ENCODE measurements at regions not wholly inside any gene's neighbourhood (a gene's known extent, or its start where the extent isn't known, plus 50 kb on each side); places are given as distances from the start of the nearest gene placed in this dataset.

DNA sequence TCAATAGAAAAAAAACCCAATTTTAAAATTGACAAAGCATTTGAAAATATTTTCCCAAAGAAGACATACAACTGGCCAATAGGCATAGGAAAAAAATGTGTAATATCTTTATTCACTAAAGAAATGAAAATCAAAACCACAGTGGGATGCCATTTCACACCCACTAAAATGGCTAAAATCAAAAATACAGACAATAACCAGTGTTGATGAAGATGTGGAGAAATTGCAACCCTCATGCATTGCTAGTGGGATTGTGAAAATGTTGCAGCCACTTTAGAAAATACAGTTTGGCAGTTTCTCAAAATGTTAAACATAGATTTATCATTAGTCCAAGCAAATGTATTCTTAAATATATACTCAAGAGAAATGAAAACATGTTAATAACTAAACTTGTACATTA, 315.1 kb upstream of the GPR149 start:
- H3K27me3 Mint-ChIP-seq (ENCODE audit: low read depth): peaks cover 3% of the 10 kb centered on the region
- H3K4me1 Mint-ChIP-seq (ENCODE audit: low read depth): no peaks in the 10 kb centered on the region
- H3K36me3 Mint-ChIP-seq (ENCODE audit: low read depth): peaks cover 2% of the 10 kb centered on the region
- TF ChIP-seq, protein P1, sequence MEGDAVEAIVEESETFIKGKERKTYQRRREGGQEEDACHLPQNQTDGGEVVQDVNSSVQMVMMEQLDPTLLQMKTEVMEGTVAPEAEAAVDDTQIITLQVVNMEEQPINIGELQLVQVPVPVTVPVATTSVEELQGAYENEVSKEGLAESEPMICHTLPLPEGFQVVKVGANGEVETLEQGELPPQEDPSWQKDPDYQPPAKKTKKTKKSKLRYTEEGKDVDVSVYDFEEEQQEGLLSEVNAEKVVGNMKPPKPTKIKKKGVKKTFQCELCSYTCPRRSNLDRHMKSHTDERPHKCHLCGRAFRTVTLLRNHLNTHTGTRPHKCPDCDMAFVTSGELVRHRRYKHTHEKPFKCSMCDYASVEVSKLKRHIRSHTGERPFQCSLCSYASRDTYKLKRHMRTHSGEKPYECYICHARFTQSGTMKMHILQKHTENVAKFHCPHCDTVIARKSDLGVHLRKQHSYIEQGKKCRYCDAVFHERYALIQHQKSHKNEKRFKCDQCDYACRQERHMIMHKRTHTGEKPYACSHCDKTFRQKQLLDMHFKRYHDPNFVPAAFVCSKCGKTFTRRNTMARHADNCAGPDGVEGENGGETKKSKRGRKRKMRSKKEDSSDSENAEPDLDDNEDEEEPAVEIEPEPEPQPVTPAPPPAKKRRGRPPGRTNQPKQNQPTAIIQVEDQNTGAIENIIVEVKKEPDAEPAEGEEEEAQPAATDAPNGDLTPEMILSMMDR (IDR thresholded peaks at IDR 0.05): no peak
- DNase-seq (ENCODE audit: low spot score): no peak
- peaks cover 25% of the 10 kb centered on the region for H3K9me3 Mint-ChIP-seq (ENCODE audit: low read depth)
- H3K4me3 Mint-ChIP-seq (ENCODE audit: unreplicated experiment): no peak overlapping the region
- no peak overlapping the region for H3K27ac Mint-ChIP-seq (ENCODE audit: unreplicated experiment)

GRCh38 chr3:154743418-154743817, 313.4 kb upstream of the GPR149 start:
- Mint-ChIP-seq H3K4me3 (ENCODE audit: unreplicated experiment) (no peak overlapping the region), H3K4me1 (ENCODE audit: low read depth) (no peaks in the 10 kb centered on the region), H3K9me3 (ENCODE audit: low read depth) (peaks cover 32% of the 10 kb centered on the region), H3K27ac (ENCODE audit: unreplicated experiment) (no peak overlapping the region), H3K36me3 (ENCODE audit: low read depth) (peaks cover 2% of the 10 kb centered on the region), H3K27me3 (ENCODE audit: low read depth) (peaks cover 6% of the 10 kb centered on the region)
- TF ChIP-seq, protein P1 (IDR thresholded peaks at IDR 0.05): no peak
- DNase-seq (ENCODE audit: low spot score): no peak

DNA sequence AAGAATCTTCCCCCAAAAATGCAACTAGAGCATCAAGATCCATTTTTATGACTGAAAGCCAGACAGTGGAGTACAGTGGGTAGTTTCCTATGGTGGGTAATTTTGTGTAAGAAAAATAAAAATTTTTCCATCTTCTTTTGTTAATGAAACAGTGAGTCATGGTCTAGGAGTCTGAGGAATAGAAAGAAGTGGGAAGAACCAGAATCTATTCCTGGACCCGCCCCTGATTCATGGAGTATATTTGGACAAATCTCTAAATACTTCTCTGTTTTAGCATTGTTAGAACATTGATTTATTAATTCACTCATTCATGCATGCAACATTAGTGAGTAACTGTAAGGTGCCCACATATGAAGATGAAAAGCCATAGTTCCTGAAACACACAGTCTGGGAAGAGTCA, 304.5 kb upstream of the GPR149 start:
- H3K4me1 Mint-ChIP-seq (ENCODE audit: low read depth): peaks cover 14% of the 10 kb centered on the region
- no peak overlapping the region for H3K4me3 Mint-ChIP-seq (ENCODE audit: unreplicated experiment)
- peaks cover 5% of the 10 kb centered on the region for H3K9me3 Mint-ChIP-seq (ENCODE audit: low read depth)
- H3K36me3 Mint-ChIP-seq (ENCODE audit: low read depth): no peaks in the 10 kb centered on the region
- TF ChIP-seq, protein P1 (IDR thresholded peaks at IDR 0.05): no peak
- DNase-seq (ENCODE audit: low spot score): no peak
- H3K27me3 Mint-ChIP-seq (ENCODE audit: low read depth): peaks cover 4% of the 10 kb centered on the region
- H3K27ac Mint-ChIP-seq (ENCODE audit: unreplicated experiment): no peak overlapping the region

GRCh38 chr3:154730186-154730585, 300.2 kb upstream of the GPR149 start:
- no peak overlapping the region for H3K27ac Mint-ChIP-seq (ENCODE audit: unreplicated experiment)
- no peak for DNase-seq (ENCODE audit: low spot score)
- H3K27me3 Mint-ChIP-seq (ENCODE audit: low read depth): no peaks in the 10 kb centered on the region
- TF ChIP-seq, protein P1 (IDR thresholded peaks at IDR 0.05): peak; percentile 18
- H3K36me3 Mint-ChIP-seq (ENCODE audit: low read depth): no peaks in the 10 kb centered on the region
- H3K9me3 Mint-ChIP-seq (ENCODE audit: low read depth): no peaks in the 10 kb centered on the region
- H3K4me1 Mint-ChIP-seq (ENCODE audit: low read depth): peaks cover 15% of the 10 kb centered on the region
- no peak overlapping the region for H3K4me3 Mint-ChIP-seq (ENCODE audit: unreplicated experiment)

DNA sequence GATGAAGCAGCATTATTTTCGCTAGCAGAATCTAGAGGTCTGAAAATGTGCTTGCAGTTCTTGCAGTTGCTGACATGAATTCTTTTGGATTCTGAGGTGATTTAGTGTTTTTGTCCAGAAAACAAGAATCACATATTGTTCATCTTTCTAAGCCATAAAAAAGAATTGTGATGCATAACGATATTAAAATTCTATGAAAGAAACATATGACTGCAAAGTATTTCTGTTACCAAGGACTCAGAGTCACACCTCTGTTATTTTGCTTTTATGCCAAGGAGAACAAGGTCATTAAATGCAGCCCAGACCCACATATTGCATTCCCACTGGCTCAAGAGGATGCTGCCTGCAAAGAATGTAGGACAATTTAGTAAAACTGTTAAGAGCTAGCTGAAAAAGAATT, 299.8 kb upstream of the GPR149 start:
- DNase-seq (ENCODE audit: low spot score): no peak
- Mint-ChIP-seq H3K9me3 (ENCODE audit: low read depth) (no peaks in the 10 kb centered on the region), H3K36me3 (ENCODE audit: low read depth) (no peaks in the 10 kb centered on the region), H3K27ac (ENCODE audit: unreplicated experiment) (no peak overlapping the region), H3K4me3 (ENCODE audit: unreplicated experiment) (no peak overlapping the region), H3K4me1 (ENCODE audit: low read depth) (peaks cover 14% of the 10 kb centered on the region), H3K27me3 (ENCODE audit: low read depth) (no peaks in the 10 kb centered on the region)
- TF ChIP-seq, protein P1 (IDR thresholded peaks at IDR 0.05): no peak
